ENCODE measurements at regions not wholly inside any gene's neighbourhood (a gene's known extent, or its start where the extent isn't known, plus 50 kb on each side); places are given as distances from the start of the nearest gene placed in this dataset.

GRCh38 chr5:3034881-3035280, 283.4 kb upstream of the IRX2 start:
- Mint-ChIP-seq H3K27ac (ENCODE audit: unreplicated experiment) (no peak overlapping the region), H3K9me3 (ENCODE audit: unreplicated experiment) (no peaks in the 10 kb centered on the region), H3K27me3 (ENCODE audit: unreplicated experiment) (peaks cover 2% of the 10 kb centered on the region), H3K36me3 (ENCODE audit: unreplicated experiment) (no peaks in the 10 kb centered on the region), H3K4me1 (ENCODE audit: low read depth, unreplicated experiment) (no peaks in the 10 kb centered on the region), H3K4me3 (ENCODE audit: unreplicated experiment) (no peak overlapping the region)
- DNase-seq, result no peak
- TF ChIP-seq, protein P1, sequence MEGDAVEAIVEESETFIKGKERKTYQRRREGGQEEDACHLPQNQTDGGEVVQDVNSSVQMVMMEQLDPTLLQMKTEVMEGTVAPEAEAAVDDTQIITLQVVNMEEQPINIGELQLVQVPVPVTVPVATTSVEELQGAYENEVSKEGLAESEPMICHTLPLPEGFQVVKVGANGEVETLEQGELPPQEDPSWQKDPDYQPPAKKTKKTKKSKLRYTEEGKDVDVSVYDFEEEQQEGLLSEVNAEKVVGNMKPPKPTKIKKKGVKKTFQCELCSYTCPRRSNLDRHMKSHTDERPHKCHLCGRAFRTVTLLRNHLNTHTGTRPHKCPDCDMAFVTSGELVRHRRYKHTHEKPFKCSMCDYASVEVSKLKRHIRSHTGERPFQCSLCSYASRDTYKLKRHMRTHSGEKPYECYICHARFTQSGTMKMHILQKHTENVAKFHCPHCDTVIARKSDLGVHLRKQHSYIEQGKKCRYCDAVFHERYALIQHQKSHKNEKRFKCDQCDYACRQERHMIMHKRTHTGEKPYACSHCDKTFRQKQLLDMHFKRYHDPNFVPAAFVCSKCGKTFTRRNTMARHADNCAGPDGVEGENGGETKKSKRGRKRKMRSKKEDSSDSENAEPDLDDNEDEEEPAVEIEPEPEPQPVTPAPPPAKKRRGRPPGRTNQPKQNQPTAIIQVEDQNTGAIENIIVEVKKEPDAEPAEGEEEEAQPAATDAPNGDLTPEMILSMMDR (IDR thresholded peaks at IDR 0.05; ENCODE audit: partially characterized antibody, unreplicated experiment), result no peak

- no peaks in the 10 kb centered on the region for H3K36me3 Mint-ChIP-seq (ENCODE audit: unreplicated experiment)
- no peak overlapping the region for H3K4me3 Mint-ChIP-seq (ENCODE audit: unreplicated experiment)
- TF ChIP-seq, protein P1 (IDR thresholded peaks at IDR 0.05; ENCODE audit: partially characterized antibody, unreplicated experiment), result no peak
- H3K4me1 Mint-ChIP-seq (ENCODE audit: low read depth, unreplicated experiment), result no peaks in the 10 kb centered on the region
- no peaks in the 10 kb centered on the region for H3K9me3 Mint-ChIP-seq (ENCODE audit: unreplicated experiment)
- peaks cover 3% of the 10 kb centered on the region for H3K27me3 Mint-ChIP-seq (ENCODE audit: unreplicated experiment)
- DNase-seq, result no peak
- H3K27ac Mint-ChIP-seq (ENCODE audit: unreplicated experiment), result no peak overlapping the region
Observed at GRCh38 chr5:3034449-3034848, 283.0 kb upstream of the IRX2 start.

DNA sequence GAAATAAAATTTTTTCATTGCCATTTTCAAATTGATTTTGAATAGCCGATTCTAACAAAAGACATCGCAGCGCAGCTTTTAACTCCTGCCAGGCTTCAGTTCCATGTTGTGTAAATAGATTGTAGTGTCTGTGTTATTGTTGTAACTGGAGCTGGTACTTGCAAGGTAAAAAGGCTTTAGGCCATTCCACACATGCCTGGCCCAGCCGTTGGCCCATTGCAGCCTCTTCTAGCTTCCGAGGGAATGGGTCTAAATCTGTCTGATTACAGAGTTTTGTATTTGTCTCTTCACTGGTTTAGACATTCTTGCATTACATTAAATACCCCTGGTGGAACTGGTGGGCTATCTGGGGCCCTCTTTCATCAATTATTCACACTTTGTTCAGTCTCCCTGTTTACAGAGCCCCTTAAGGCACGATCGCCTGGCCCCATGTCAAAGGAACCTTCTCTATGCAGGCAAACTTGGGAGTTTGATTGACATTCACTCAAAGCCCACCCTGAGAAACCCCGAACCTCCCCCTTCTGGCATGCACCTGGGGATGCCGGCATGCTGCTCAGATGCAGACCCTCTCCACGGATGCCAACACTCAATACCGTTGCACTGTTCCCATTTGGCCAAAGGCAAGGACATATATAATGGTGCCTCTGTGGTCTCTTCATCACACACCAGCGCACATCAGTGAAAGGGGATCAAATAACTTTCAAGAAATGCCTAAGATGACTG, 281.7 kb upstream of the IRX2 start:
- Mint-ChIP-seq H3K36me3 (ENCODE audit: unreplicated experiment) (no peaks in the 10 kb centered on the region), H3K27ac (ENCODE audit: unreplicated experiment) (no peak overlapping the region)
- DNase-seq, result no peak

DNA sequence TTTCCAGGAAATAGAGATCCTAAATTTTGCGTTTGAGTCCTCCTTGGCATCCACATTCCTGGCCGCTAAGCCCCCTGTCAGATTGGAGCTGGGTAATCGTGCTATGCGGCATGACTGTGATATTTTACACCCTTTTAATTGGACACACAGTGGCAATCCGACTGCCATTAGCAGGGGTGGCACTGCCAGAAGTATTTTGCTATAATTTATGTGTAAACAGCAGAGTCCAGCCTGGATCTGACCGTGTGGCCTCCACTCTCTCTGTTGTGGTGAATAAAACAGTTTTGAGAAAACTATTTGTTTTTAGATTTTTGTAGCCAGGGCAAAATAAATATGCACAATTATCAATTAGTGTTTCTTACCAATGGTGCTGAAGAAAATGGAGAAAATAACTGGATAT, 281.0 kb upstream of the IRX2 start:
- DNase-seq, result no peak
- no peaks in the 10 kb centered on the region for H3K4me1 Mint-ChIP-seq (ENCODE audit: low read depth, unreplicated experiment)

More for the DNA sequence above, 281.7 kb upstream of the IRX2 start:
- Mint-ChIP-seq H3K27me3 (ENCODE audit: unreplicated experiment) (peaks cover 4% of the 10 kb centered on the region), H3K9me3 (ENCODE audit: unreplicated experiment) (no peaks in the 10 kb centered on the region), H3K4me1 (ENCODE audit: low read depth, unreplicated experiment) (no peaks in the 10 kb centered on the region), H3K4me3 (ENCODE audit: unreplicated experiment) (no peak overlapping the region)
- TF ChIP-seq, protein P1 (IDR thresholded peaks at IDR 0.05; ENCODE audit: partially characterized antibody, unreplicated experiment), result no peak

More for the DNA sequence above, 281.0 kb upstream of the IRX2 start:
- H3K4me3 Mint-ChIP-seq (ENCODE audit: unreplicated experiment), result no peak overlapping the region
- H3K27me3 Mint-ChIP-seq (ENCODE audit: unreplicated experiment), result peaks cover 2% of the 10 kb centered on the region
- H3K36me3 Mint-ChIP-seq (ENCODE audit: unreplicated experiment), result no peaks in the 10 kb centered on the region
- H3K9me3 Mint-ChIP-seq (ENCODE audit: unreplicated experiment), result no peaks in the 10 kb centered on the region
- TF ChIP-seq, protein P1 (IDR thresholded peaks at IDR 0.05; ENCODE audit: partially characterized antibody, unreplicated experiment), result no peak
- H3K27ac Mint-ChIP-seq (ENCODE audit: unreplicated experiment), result no peak overlapping the region

Measured in glutamatergic neuron (in vitro differentiated cells).